ENCODE measurements at regions not wholly inside any gene's neighbourhood (a gene's known extent, or its start where the extent isn't known, plus 50 kb on each side); places are given as distances from the start of the nearest gene placed in this dataset.

GRCh38 chr6:84618836-84619235 is 145.6 kb downstream of the TBX18 start:
- no peak overlapping the region for H3K27ac Mint-ChIP-seq
- ChIA-PET CTCF (no interaction called here), POLR2A (no interaction called here)
- no peaks in the 10 kb centered on the region for H3K36me3 Mint-ChIP-seq (ENCODE audit: low read depth)
- no peak overlapping the region for H3K4me3 Mint-ChIP-seq
- TF ChIP-seq CTCF (IDR thresholded peaks at IDR 0.05), result no peak
- no peaks in the 10 kb centered on the region for H3K27me3 Mint-ChIP-seq
- ATAC-seq (no peak), DNase-seq (no peak)
- peaks cover 3% of the 10 kb centered on the region for H3K9me3 Mint-ChIP-seq
- no peaks in the 10 kb centered on the region for H3K4me1 Mint-ChIP-seq (ENCODE audit: low read depth)
- intact Hi-C loops (cut with micrococcal nuclease), result no loop called here

DNA sequence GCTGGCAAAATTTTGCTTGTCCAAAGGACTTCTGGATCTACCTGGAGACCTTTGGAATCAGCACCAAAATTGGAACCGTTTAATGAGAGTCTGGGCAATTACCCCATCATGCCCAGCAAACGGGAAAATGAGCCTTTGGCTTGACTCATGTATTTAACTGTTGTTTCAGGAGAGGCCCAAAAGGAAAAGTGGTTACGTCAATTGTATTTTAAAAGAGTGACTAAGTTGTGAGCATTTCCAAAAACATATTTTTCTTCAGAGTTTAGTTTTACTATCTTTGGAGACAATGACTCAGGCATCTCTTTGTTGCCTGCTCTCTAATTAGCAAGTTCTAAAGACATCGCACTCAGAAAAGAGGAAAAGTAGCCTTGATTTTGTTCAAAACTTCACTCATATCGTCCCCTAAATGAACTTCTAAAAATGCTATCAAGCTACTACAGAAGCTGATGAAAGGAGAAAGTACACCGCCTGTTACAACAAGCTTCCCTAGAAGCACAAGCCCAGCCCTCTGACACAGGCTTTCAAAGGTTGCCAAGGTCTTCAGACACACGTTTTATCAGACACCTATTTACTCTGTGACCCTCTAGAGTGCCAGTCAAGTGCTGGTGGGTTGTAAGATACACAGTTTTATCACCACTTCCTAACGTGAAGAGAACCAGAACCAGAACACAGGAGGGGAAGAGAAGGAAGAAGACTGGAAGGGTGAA is 146.2 kb downstream of the TBX18 start:
- POLR2A ChIA-PET, result no interaction called here
- no peak for ATAC-seq
- Mint-ChIP-seq H3K4me1 (ENCODE audit: low read depth) (no peaks in the 10 kb centered on the region), H3K27me3 (no peaks in the 10 kb centered on the region), H3K4me3 (no peak overlapping the region), H3K9me3 (peaks cover 3% of the 10 kb centered on the region), H3K36me3 (ENCODE audit: low read depth) (no peaks in the 10 kb centered on the region), H3K27ac (no peak overlapping the region)
- no peak for DNase-seq
- TF ChIP-seq CTCF (IDR thresholded peaks at IDR 0.05), result no peak
- CTCF ChIA-PET, result no interaction called here
- intact Hi-C loops (cut with micrococcal nuclease), result no loop called here

DNA sequence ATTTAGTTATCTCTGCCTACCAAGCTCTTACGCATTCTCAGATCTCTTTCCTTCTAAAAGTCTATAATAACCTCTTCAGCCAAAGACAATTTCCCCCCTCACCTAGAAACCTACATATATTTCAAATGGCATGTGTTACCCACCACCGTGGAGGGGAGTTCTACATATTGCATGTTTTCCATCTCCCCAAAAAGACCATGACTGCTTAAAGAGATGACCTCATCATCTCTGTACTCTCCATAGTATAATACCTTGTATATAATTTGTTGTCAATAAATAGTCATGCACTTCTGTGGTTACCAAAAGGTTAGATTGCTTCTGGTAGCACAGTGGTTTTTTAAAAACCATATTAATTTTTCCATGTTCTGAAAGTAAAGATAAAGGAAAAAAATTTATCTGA is 148.4 kb downstream of the TBX18 start:
- peaks cover 1% of the 10 kb centered on the region for H3K9me3 Mint-ChIP-seq
- H3K36me3 Mint-ChIP-seq (ENCODE audit: low read depth), result no peaks in the 10 kb centered on the region
- POLR2A ChIA-PET, result no interaction called here
- no peaks in the 10 kb centered on the region for H3K27me3 Mint-ChIP-seq
- no peak for TF ChIP-seq CTCF (IDR thresholded peaks at IDR 0.05)
- ATAC-seq, result no peak
- CTCF ChIA-PET, result no interaction called here
- DNase-seq, result no peak
- intact Hi-C loops (cut with micrococcal nuclease), result no loop called here
- H3K4me1 Mint-ChIP-seq (ENCODE audit: low read depth), result no peaks in the 10 kb centered on the region
- no peak overlapping the region for H3K4me3 Mint-ChIP-seq
- H3K27ac Mint-ChIP-seq, result no peak overlapping the region

GRCh38 chr6:84615113-84615850 is 149.1 kb downstream of the TBX18 start:
- DNase-seq, result no peak
- no peak for ATAC-seq
- Mint-ChIP-seq H3K27ac (no peak overlapping the region), H3K27me3 (no peaks in the 10 kb centered on the region), H3K9me3 (peaks cover 1% of the 10 kb centered on the region), H3K36me3 (ENCODE audit: low read depth) (no peaks in the 10 kb centered on the region), H3K4me3 (no peak overlapping the region), H3K4me1 (ENCODE audit: low read depth) (no peaks in the 10 kb centered on the region)
- TF ChIP-seq CTCF (IDR thresholded peaks at IDR 0.05), result no peak
- POLR2A ChIA-PET, result no interaction called here
- CTCF ChIA-PET, result no interaction called here
- intact Hi-C loops (cut with micrococcal nuclease), result no loop called here

DNA sequence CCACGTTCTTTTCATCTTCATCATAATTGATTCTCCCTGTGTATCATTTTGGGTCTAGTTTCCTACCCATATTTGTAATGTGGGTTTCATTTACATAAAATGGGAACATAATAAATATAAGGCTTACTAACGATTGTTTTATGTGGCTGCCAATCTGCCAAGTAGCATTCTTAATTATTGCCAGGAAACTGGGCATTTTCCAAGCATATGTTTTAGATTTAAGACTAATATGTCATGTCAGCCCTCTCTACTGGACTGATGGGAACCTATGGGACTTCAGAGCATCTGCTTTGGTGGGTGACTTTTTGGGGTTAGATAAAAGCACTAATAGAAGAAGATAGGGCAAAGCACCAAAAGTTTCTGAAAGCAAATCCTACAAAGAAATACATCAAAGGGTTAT is 157.5 kb downstream of the TBX18 start:
- no peak overlapping the region for H3K4me3 Mint-ChIP-seq
- TF ChIP-seq CTCF (IDR thresholded peaks at IDR 0.05), result no peak
- no peaks in the 10 kb centered on the region for H3K36me3 Mint-ChIP-seq (ENCODE audit: low read depth)
- POLR2A ChIA-PET, result no interaction called here
- no peak overlapping the region for H3K27ac Mint-ChIP-seq
- no peaks in the 10 kb centered on the region for H3K27me3 Mint-ChIP-seq
- CTCF ChIA-PET, result no interaction called here
- intact Hi-C loops (cut with micrococcal nuclease), result no loop called here
- H3K9me3 Mint-ChIP-seq, result no peaks in the 10 kb centered on the region
- ATAC-seq (no peak), DNase-seq (no peak)
- no peaks in the 10 kb centered on the region for H3K4me1 Mint-ChIP-seq (ENCODE audit: low read depth)
